OCI-LY1 (cell line): ENCODE measurements at regions not wholly inside any gene's neighbourhood (a gene's known extent, or its start where the extent isn't known, plus 50 kb on each side); places are given as distances from the start of the nearest gene placed in this dataset.

ENCODE experiments used
- H2AFZ ChIP-seq: fragments of 200-600 bp; sonication (generic), shearing (Covaris generic); 2 replicates; pipeline ENCODE4 v1.6.0; 2014; ENCODE audit warnings: antibody characterized with exemption, mild to moderate bottlenecking, low read length
- H3F3A ChIP-seq: fragments of 200-600 bp; sonication (generic), shearing (Covaris generic); 2 replicates; pipeline ENCODE4 v1.6.0; 2014; ENCODE audit warnings: mild to moderate bottlenecking, antibody characterized with exemption, low read length, moderate library complexity; ENCODE audit not compliant: insufficient read depth
- H3K27ac ChIP-seq: fragments of 200-600 bp; sonication (generic); 2 replicates; pipeline ENCODE4 v1.5.1; 2014; ENCODE audit warnings: low read length, mixed run types, mild to moderate bottlenecking, low read depth; ENCODE audit not compliant: poor library complexity, severe bottlenecking
- H3K27me3 ChIP-seq: fragments of 200-600 bp; sonication (generic); 2 replicates; pipeline ENCODE4 v1.6.0; 2014; ENCODE audit warnings: antibody characterized with exemption, mild to moderate bottlenecking, low read length, moderate library complexity; ENCODE audit not compliant: insufficient read depth
- H3K36me3 ChIP-seq: fragments of 200-600 bp; sonication (generic); 2 replicates; pipeline ENCODE4 v1.6.1; 2014; ENCODE audit warnings: mild to moderate bottlenecking, antibody characterized with exemption, low read length, moderate library complexity, mixed read lengths; ENCODE audit not compliant: insufficient read depth
- H3K4me1 ChIP-seq: fragments of 200-600 bp; sonication (generic); 2 replicates; pipeline ENCODE4 v1.5.1; 2014; ENCODE audit warnings: mild to moderate bottlenecking, low read length, moderate library complexity; ENCODE audit not compliant: insufficient read depth, severe bottlenecking
- H3K4me2 ChIP-seq: fragments of 200-600 bp; sonication (generic), shearing (Covaris generic); 2 replicates; pipeline ENCODE4 v1.6.1; 2014; ENCODE audit warnings: low read length
- H3K4me3 ChIP-seq: fragments of 200-600 bp; sonication (generic); 2 replicates; pipeline ENCODE4 v1.5.1; 2014; ENCODE audit warnings: low read length, low read depth, mild to moderate bottlenecking, mixed read lengths; ENCODE audit not compliant: poor library complexity, severe bottlenecking
- H3K79me2 ChIP-seq: fragments of 200-600 bp; shearing (Covaris generic); 2 replicates; pipeline ENCODE4 v1.6.1; 2016; ENCODE audit warnings: mixed run types, low read length, mixed read lengths; ENCODE audit not compliant: insufficient read depth
- H3K9ac ChIP-seq: fragments of 200-600 bp; sonication (generic), shearing (Covaris generic); 2 replicates; pipeline ENCODE4 v1.6.1; 2014; ENCODE audit warnings: mild to moderate bottlenecking, low read length, mixed read lengths
- H3K9me2 ChIP-seq: fragments of 200-600 bp; sonication (generic), shearing (Covaris generic); 2 replicates; pipeline ENCODE4 v1.6.1; 2014; ENCODE audit warnings: low read depth, mild to moderate bottlenecking, low read length, mixed read lengths
- H3K9me3 ChIP-seq: fragments of 200-600 bp; shearing (Covaris generic); 2 replicates; pipeline ENCODE4 v1.6.1; 2014; ENCODE audit warnings: low read length, mixed read lengths
- H4K20me1 ChIP-seq: fragments of 200-600 bp; sonication (generic), shearing (Covaris generic); 2 replicates; pipeline ENCODE4 v1.6.0; 2016; ENCODE audit warnings: mild to moderate bottlenecking, low read length; ENCODE audit not compliant: insufficient read depth
- EZH2 ChIP-seq: fragments of 200-600 bp; sonication (generic), shearing (Covaris generic); IDR thresholded peaks from 2 replicates; pipeline ENCODE4 v1.8.0; 2017; ENCODE audit warnings: borderline replicate concordance, mixed run types, mild to moderate bottlenecking, antibody characterized with exemption, low read length, moderate library complexity, mixed read lengths
- TF ChIP-seq, protein P1 (sequence below): fragments of 200-600 bp; sonication (generic), shearing (Covaris generic); IDR thresholded peaks from 2 replicates; pipeline ENCODE4 v1.5.1; 2017; ENCODE audit warnings: mild to moderate bottlenecking, antibody characterized with exemption, low read length, moderate library complexity, mixed read lengths

DNA sequence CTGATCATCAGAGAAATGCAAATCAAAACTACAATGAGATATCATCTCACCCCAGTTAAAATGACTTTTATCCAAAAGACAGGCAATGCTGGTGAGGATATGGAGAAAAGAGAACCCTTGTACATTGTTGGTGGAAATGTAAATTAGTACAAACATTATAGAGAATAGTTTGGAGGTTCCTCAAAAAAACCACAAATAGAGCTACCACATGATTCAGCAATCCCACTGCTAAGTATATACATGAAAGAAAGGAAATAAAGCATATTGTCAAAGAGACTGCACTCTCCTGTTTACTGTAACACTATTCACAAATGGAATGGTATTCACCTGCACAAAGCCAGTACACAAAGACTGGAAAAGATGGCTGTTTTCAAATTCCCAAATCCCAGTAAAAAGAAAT lies 1233.7 kb downstream of the PCDH17 start:
- Histone ChIP-seq H3K79me2 (no peaks in the 10 kb centered on the region), H3K36me3 (no peaks in the 10 kb centered on the region), H3K27ac (no peak overlapping the region), H3K27me3 (no peaks in the 10 kb centered on the region), H3K4me2 (no peak overlapping the region), H3F3A (no peaks in the 10 kb centered on the region), H3K9me3 (no peaks in the 10 kb centered on the region), H2AFZ (no peak overlapping the region), H3K4me1 (no peaks in the 10 kb centered on the region), H4K20me1 (no peaks in the 10 kb centered on the region), H3K4me3 (no peak overlapping the region), H3K9me2 (no peaks in the 10 kb centered on the region), H3K9ac (no peak overlapping the region)
- TF ChIP-seq, protein P1, sequence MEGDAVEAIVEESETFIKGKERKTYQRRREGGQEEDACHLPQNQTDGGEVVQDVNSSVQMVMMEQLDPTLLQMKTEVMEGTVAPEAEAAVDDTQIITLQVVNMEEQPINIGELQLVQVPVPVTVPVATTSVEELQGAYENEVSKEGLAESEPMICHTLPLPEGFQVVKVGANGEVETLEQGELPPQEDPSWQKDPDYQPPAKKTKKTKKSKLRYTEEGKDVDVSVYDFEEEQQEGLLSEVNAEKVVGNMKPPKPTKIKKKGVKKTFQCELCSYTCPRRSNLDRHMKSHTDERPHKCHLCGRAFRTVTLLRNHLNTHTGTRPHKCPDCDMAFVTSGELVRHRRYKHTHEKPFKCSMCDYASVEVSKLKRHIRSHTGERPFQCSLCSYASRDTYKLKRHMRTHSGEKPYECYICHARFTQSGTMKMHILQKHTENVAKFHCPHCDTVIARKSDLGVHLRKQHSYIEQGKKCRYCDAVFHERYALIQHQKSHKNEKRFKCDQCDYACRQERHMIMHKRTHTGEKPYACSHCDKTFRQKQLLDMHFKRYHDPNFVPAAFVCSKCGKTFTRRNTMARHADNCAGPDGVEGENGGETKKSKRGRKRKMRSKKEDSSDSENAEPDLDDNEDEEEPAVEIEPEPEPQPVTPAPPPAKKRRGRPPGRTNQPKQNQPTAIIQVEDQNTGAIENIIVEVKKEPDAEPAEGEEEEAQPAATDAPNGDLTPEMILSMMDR = no peak
- no peak for TF ChIP-seq EZH2

DNA sequence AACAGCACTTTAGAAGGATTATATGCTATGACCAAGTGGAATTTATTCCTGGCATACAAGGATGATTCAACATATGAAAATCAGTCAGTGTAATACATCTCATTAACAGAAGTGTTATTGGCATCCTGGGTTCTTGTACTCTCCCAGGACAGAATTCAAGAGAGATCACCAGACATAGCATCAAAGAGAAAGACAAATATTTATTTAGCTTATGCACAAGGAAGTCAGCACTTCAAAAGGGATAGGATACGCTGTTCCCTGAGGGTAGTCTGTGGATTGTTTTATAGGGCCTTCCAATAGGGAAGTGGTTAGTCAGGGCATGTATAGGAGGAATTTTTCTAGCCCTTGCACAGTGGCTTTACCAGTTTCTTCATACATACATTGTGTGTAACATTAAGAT lies 1238.0 kb downstream of the PCDH17 start:
- Histone ChIP-seq H3K79me2 (no peaks in the 10 kb centered on the region), H3K4me3 (no peak overlapping the region), H4K20me1 (no peaks in the 10 kb centered on the region), H3F3A (no peaks in the 10 kb centered on the region), H3K27ac (no peak overlapping the region), H3K36me3 (no peaks in the 10 kb centered on the region), H3K4me1 (no peaks in the 10 kb centered on the region), H3K9ac (no peak overlapping the region), H3K9me2 (no peaks in the 10 kb centered on the region), H2AFZ (no peak overlapping the region), H3K4me2 (no peak overlapping the region), H3K27me3 (no peaks in the 10 kb centered on the region), H3K9me3 (no peaks in the 10 kb centered on the region)
- no peak for TF ChIP-seq EZH2
- TF ChIP-seq, protein P1 = no peak

DNA sequence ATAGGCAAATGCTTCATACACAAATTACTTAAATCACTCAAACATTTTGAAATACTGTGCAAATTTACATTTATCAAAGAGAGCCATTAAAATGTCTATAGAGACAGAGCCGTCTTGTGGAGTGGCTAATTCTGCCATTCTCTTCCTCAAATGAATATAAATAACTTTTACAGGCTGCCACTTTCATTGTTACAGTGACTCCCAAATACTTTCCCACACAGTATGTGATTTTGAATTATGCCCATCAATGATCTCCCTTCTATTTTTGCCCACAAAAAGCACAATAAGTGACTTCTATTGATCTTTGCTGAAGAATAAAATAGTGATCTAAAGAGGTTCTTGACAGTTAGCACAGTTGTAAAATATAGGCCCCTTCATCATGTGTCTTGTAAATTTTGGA lies 1244.9 kb downstream of the PCDH17 start:
- no peak overlapping the region for H3K4me3 ChIP-seq
- H3K27ac ChIP-seq = no peak overlapping the region
- H3K4me1 ChIP-seq = no peaks in the 10 kb centered on the region
- no peak overlapping the region for H3K9ac ChIP-seq
- no peaks in the 10 kb centered on the region for H3K79me2 ChIP-seq
- H4K20me1 ChIP-seq = no peaks in the 10 kb centered on the region
- H3K27me3 ChIP-seq = no peaks in the 10 kb centered on the region
- H3K9me2 ChIP-seq = no peaks in the 10 kb centered on the region
- H3K36me3 ChIP-seq = no peaks in the 10 kb centered on the region
- H3K9me3 ChIP-seq = no peaks in the 10 kb centered on the region
- H3K4me2 ChIP-seq = no peak overlapping the region
- no peak overlapping the region for H2AFZ ChIP-seq
- no peaks in the 10 kb centered on the region for H3F3A ChIP-seq
- TF ChIP-seq EZH2 = no peak
- TF ChIP-seq, protein P1 = no peak
